ENCODE measurements at regions not wholly inside any gene's neighbourhood (a gene's known extent, or its start where the extent isn't known, plus 50 kb on each side); places are given as distances from the start of the nearest gene placed in this dataset.

DNA sequence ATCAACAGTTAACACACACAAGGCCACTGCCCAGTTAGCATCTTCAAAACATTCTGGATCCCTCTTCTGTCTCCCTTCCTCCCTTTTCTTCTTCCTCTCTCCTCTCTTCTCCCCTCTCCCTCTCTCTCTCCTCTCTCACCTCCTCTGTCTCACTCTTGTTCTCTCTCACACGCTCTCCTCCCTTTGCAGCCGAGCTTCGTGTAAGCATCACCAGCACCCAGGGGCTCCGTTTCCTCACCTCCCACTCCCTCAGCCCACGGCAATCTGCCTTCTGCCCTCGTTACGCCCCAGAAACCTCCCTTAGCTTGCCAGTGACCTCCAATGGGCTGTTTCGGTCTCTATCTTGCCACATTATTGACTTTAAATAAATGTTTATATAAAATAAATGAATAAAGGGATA is 147.4 kb downstream of the TEX36 start:
- Mint-ChIP-seq H3K9me3 (ENCODE audit: unreplicated experiment) (no peaks in the 10 kb centered on the region), H3K27ac (ENCODE audit: unreplicated experiment) (no peak overlapping the region), H3K27me3 (ENCODE audit: unreplicated experiment) (peaks cover 1% of the 10 kb centered on the region), H3K4me3 (ENCODE audit: unreplicated experiment) (no peak overlapping the region), H3K36me3 (ENCODE audit: low read depth, unreplicated experiment) (no peaks in the 10 kb centered on the region), H3K4me1 (ENCODE audit: unreplicated experiment) (no peaks in the 10 kb centered on the region)
- DNase-seq (ENCODE audit: low spot score), result no peak
- TF ChIP-seq, protein P1, sequence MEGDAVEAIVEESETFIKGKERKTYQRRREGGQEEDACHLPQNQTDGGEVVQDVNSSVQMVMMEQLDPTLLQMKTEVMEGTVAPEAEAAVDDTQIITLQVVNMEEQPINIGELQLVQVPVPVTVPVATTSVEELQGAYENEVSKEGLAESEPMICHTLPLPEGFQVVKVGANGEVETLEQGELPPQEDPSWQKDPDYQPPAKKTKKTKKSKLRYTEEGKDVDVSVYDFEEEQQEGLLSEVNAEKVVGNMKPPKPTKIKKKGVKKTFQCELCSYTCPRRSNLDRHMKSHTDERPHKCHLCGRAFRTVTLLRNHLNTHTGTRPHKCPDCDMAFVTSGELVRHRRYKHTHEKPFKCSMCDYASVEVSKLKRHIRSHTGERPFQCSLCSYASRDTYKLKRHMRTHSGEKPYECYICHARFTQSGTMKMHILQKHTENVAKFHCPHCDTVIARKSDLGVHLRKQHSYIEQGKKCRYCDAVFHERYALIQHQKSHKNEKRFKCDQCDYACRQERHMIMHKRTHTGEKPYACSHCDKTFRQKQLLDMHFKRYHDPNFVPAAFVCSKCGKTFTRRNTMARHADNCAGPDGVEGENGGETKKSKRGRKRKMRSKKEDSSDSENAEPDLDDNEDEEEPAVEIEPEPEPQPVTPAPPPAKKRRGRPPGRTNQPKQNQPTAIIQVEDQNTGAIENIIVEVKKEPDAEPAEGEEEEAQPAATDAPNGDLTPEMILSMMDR (IDR thresholded peaks at IDR 0.05; ENCODE audit: unreplicated experiment), result no peak

DNA sequence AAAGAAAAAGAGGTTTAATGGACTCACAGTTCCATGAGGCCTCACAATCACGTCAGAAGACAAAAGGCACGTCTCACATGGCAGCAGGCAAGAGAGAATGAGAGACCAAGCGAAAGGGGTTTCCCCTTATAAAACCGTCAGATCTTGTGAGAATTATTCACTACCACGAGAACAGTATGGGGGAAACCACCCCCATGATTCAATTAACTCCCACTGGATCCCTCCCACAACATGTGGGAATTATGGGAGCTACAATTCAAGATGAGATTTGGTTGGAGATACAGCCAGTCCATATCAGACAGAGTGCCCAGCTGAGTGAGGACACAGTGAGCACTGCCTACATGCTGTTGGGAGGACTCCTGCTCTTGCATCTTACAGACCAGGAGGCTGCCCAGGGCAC is 148.4 kb downstream of the TEX36 start:
- no peak overlapping the region for H3K4me3 Mint-ChIP-seq (ENCODE audit: unreplicated experiment)
- H3K36me3 Mint-ChIP-seq (ENCODE audit: low read depth, unreplicated experiment), result no peaks in the 10 kb centered on the region
- no peak for DNase-seq (ENCODE audit: low spot score)
- TF ChIP-seq, protein P1 (IDR thresholded peaks at IDR 0.05; ENCODE audit: unreplicated experiment), result no peak
- peaks cover 1% of the 10 kb centered on the region for H3K27me3 Mint-ChIP-seq (ENCODE audit: unreplicated experiment)
- H3K4me1 Mint-ChIP-seq (ENCODE audit: unreplicated experiment), result no peaks in the 10 kb centered on the region
- H3K27ac Mint-ChIP-seq (ENCODE audit: unreplicated experiment), result no peak overlapping the region
- H3K9me3 Mint-ChIP-seq (ENCODE audit: unreplicated experiment), result no peaks in the 10 kb centered on the region

DNA sequence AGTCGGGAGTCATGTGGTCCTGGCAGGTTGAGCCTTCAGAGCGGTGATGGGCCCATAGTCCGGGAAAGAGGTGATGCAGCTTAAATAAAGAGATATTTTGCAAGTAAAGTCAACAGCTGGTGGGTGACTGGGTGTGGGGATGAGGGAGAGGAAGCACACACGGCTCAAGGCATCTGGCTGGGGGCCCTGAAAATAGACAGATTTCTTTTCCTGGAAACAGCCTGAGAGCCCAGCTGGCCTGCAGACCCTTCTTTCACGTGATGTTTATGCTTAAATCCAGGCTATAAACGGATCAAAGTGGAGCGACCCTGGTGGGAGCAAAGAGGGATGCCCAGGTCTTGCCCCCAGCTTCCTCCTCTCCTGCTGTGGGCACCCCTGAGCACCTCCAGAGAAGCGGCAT is 149.1 kb downstream of the TEX36 start:
- TF ChIP-seq, protein P1 (IDR thresholded peaks at IDR 0.05; ENCODE audit: unreplicated experiment), result no peak

DNA sequence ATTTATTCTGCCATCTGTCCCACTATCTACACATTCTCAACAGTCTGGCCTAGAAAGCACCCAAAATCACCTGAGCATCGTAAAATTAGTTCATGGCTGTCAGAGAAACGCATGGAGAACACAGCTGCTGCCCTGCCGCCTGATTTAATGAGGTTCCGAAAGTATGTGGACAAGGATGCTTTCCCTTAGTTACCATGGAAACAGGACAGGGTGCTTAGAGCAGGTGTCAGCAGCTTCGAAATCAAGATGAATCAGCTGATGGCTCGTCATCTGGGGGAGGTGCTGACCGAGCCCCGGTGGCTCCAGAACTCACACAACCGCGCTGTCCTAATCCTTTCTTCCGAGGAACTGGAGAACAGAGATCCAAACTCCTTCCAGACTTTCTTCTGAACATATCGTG is 151.5 kb downstream of the TEX36 start:
- no peaks in the 10 kb centered on the region for H3K36me3 Mint-ChIP-seq (ENCODE audit: low read depth, unreplicated experiment)
- H3K4me3 Mint-ChIP-seq (ENCODE audit: unreplicated experiment), result no peak overlapping the region
- peaks cover 1% of the 10 kb centered on the region for H3K27me3 Mint-ChIP-seq (ENCODE audit: unreplicated experiment)
- H3K27ac Mint-ChIP-seq (ENCODE audit: unreplicated experiment), result no peak overlapping the region
- TF ChIP-seq, protein P1 (IDR thresholded peaks at IDR 0.05; ENCODE audit: unreplicated experiment), result no peak
- H3K4me1 Mint-ChIP-seq (ENCODE audit: unreplicated experiment), result no peaks in the 10 kb centered on the region
- H3K9me3 Mint-ChIP-seq (ENCODE audit: unreplicated experiment), result no peaks in the 10 kb centered on the region
- no peak for DNase-seq (ENCODE audit: low spot score)

More for the DNA sequence above, 149.1 kb downstream of the TEX36 start:
- Mint-ChIP-seq H3K4me3 (ENCODE audit: unreplicated experiment) (no peak overlapping the region), H3K27ac (ENCODE audit: unreplicated experiment) (no peak overlapping the region), H3K4me1 (ENCODE audit: unreplicated experiment) (no peaks in the 10 kb centered on the region), H3K9me3 (ENCODE audit: unreplicated experiment) (no peaks in the 10 kb centered on the region), H3K27me3 (ENCODE audit: unreplicated experiment) (peaks cover 1% of the 10 kb centered on the region), H3K36me3 (ENCODE audit: low read depth, unreplicated experiment) (no peaks in the 10 kb centered on the region)
- DNase-seq (ENCODE audit: low spot score), result no peak

DNA sequence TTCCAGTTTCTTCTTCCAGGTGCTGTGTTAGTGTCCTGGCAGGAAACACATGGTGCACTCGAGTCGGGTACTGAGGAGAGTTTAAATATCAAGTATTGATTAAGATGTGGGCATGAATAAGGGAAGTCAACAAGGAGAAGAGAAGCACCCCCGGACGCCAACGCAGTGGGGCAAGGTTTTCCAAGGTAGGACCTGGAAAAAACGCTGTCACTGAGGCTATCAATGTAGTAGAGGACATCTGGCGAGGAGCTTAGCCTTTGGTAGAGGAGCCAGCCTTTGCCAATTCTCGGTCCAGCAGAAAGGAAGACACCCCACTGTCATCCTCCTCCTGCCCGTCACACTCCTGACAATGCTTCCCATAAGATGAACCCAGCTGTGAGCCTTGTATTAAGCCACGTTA is 159.6 kb downstream of the TEX36 start:
- TF ChIP-seq, protein P1 (IDR thresholded peaks at IDR 0.05; ENCODE audit: unreplicated experiment), result no peak
- Mint-ChIP-seq H3K27me3 (ENCODE audit: unreplicated experiment) (no peaks in the 10 kb centered on the region), H3K4me1 (ENCODE audit: unreplicated experiment) (no peaks in the 10 kb centered on the region), H3K36me3 (ENCODE audit: low read depth, unreplicated experiment) (no peaks in the 10 kb centered on the region), H3K9me3 (ENCODE audit: unreplicated experiment) (no peaks in the 10 kb centered on the region), H3K27ac (ENCODE audit: unreplicated experiment) (no peak overlapping the region), H3K4me3 (ENCODE audit: unreplicated experiment) (no peak overlapping the region)
- no peak for DNase-seq (ENCODE audit: low spot score)

Measured in endothelial cell (in vitro differentiated cells).